ENCODE measurements at regions not wholly inside any gene's neighbourhood (a gene's known extent, or its start where the extent isn't known, plus 50 kb on each side); places are given as distances from the start of the nearest gene placed in this dataset.

GRCh38 chr1:187631984-187632383, 803.2 kb downstream of the PLA2G4A start:
- Mint-ChIP-seq H3K4me1 (no peaks in the 10 kb centered on the region), H3K27ac (no peak overlapping the region), H3K9me3 (peaks cover 16% of the 10 kb centered on the region), H3K4me3 (no peak overlapping the region), H3K27me3 (no peaks in the 10 kb centered on the region), H3K36me3 (ENCODE audit: low read depth) (no peaks in the 10 kb centered on the region)
- TF ChIP-seq CTCF (IDR thresholded peaks at IDR 0.05), result no peak
- ATAC-seq (ENCODE audit: low read depth) (no peak), DNase-seq (no peak)
- intact Hi-C loops (cut with micrococcal nuclease), result no loop called here
- CTCF ChIA-PET, result no interaction called here
- POLR2A ChIA-PET, result no interaction called here

GRCh38 chr1:187634940-187635339, 806.2 kb downstream of the PLA2G4A start:
- H3K27me3 Mint-ChIP-seq, result no peaks in the 10 kb centered on the region
- no peaks in the 10 kb centered on the region for H3K36me3 Mint-ChIP-seq (ENCODE audit: low read depth)
- no peak overlapping the region for H3K27ac Mint-ChIP-seq
- no peak for TF ChIP-seq CTCF (IDR thresholded peaks at IDR 0.05)
- DNase-seq, result no peak
- intact Hi-C loops (cut with micrococcal nuclease), result no loop called here
- peaks cover 19% of the 10 kb centered on the region for H3K9me3 Mint-ChIP-seq
- ATAC-seq (ENCODE audit: low read depth), result no peak
- no peaks in the 10 kb centered on the region for H3K4me1 Mint-ChIP-seq
- POLR2A ChIA-PET, result no interaction called here
- no peak overlapping the region for H3K4me3 Mint-ChIP-seq
- CTCF ChIA-PET, result no interaction called here

- H3K9me3 Mint-ChIP-seq, result peaks cover 13% of the 10 kb centered on the region
- H3K4me3 Mint-ChIP-seq, result no peak overlapping the region
- DNase-seq, result no peak
- H3K4me1 Mint-ChIP-seq, result no peaks in the 10 kb centered on the region
- H3K36me3 Mint-ChIP-seq (ENCODE audit: low read depth), result no peaks in the 10 kb centered on the region
- CTCF ChIA-PET, result no interaction called here
- POLR2A ChIA-PET, result no interaction called here
- intact Hi-C loops (cut with micrococcal nuclease), result no loop called here
- no peak for ATAC-seq (ENCODE audit: low read depth)
- no peak overlapping the region for H3K27ac Mint-ChIP-seq
- H3K27me3 Mint-ChIP-seq, result no peaks in the 10 kb centered on the region
- TF ChIP-seq CTCF (IDR thresholded peaks at IDR 0.05), result no peak
Measured at GRCh38 chr1:187638733-187639434, 810.1 kb downstream of the PLA2G4A start.

GRCh38 chr1:187641015-187641414, 812.3 kb downstream of the PLA2G4A start:
- ATAC-seq (ENCODE audit: low read depth) (no peak), DNase-seq (no peak)
- H3K4me1 Mint-ChIP-seq, result no peaks in the 10 kb centered on the region
- POLR2A ChIA-PET, result no interaction called here
- H3K36me3 Mint-ChIP-seq (ENCODE audit: low read depth), result no peaks in the 10 kb centered on the region
- no peak overlapping the region for H3K4me3 Mint-ChIP-seq
- CTCF ChIA-PET, result no interaction called here
- H3K27ac Mint-ChIP-seq, result no peak overlapping the region
- no peaks in the 10 kb centered on the region for H3K27me3 Mint-ChIP-seq
- intact Hi-C loops (cut with micrococcal nuclease), result no loop called here
- peaks cover 8% of the 10 kb centered on the region for H3K9me3 Mint-ChIP-seq
- TF ChIP-seq CTCF (IDR thresholded peaks at IDR 0.05), result no peak

GRCh38 chr1:187641463-187641862, 812.7 kb downstream of the PLA2G4A start:
- H3K4me1 Mint-ChIP-seq, result no peaks in the 10 kb centered on the region

More at GRCh38 chr1:187641463-187641862, 812.7 kb downstream of the PLA2G4A start:
- CTCF ChIA-PET, result no interaction called here
- TF ChIP-seq CTCF (IDR thresholded peaks at IDR 0.05), result no peak
- Mint-ChIP-seq H3K36me3 (ENCODE audit: low read depth) (no peaks in the 10 kb centered on the region), H3K27me3 (no peaks in the 10 kb centered on the region), H3K27ac (no peak overlapping the region), H3K4me3 (no peak overlapping the region), H3K9me3 (peaks cover 4% of the 10 kb centered on the region)
- intact Hi-C loops (cut with micrococcal nuclease), result no loop called here
- ATAC-seq (ENCODE audit: low read depth), result no peak
- POLR2A ChIA-PET, result no interaction called here
- no peak for DNase-seq

Measured in activated B cell treated with CpG ODN at 0.5 μM for 24 hours (primary cell).